Endothelial cell (in vitro differentiated cells): ENCODE measurements at regions not wholly inside any gene's neighbourhood (a gene's known extent, or its start where the extent isn't known, plus 50 kb on each side); places are given as distances from the start of the nearest gene placed in this dataset.

ENCODE experiments used
- DNase-seq: peaks from one replicate; pipeline ENCODE4 v3.0.0; 2021; ENCODE audit warnings: low spot score
- H3K27ac Mint-ChIP-seq: one replicate; pipeline ENCODE4 v1.8.0; 2021; ENCODE audit warnings: mixed read lengths, inconsistent platforms; ENCODE audit not compliant: unreplicated experiment
- H3K27me3 Mint-ChIP-seq: one replicate; pipeline ENCODE4 v1.8.0; 2021; ENCODE audit warnings: mild to moderate bottlenecking, moderate library complexity, mixed read lengths, inconsistent platforms; ENCODE audit not compliant: unreplicated experiment
- H3K36me3 Mint-ChIP-seq: one replicate; pipeline ENCODE4 v1.8.0; 2021; ENCODE audit warnings: mild to moderate bottlenecking, low read depth, mixed read lengths, inconsistent platforms; ENCODE audit not compliant: unreplicated experiment
- H3K4me1 Mint-ChIP-seq: one replicate; pipeline ENCODE4 v1.8.0; 2021; ENCODE audit warnings: mild to moderate bottlenecking, mixed read lengths, inconsistent platforms; ENCODE audit not compliant: unreplicated experiment
- H3K4me3 Mint-ChIP-seq: one replicate; pipeline ENCODE4 v1.8.0; 2021; ENCODE audit warnings: mild to moderate bottlenecking, mixed read lengths, inconsistent platforms; ENCODE audit not compliant: unreplicated experiment
- H3K9me3 Mint-ChIP-seq: one replicate; pipeline ENCODE4 v1.8.0; 2021; ENCODE audit warnings: mixed read lengths, inconsistent platforms; ENCODE audit not compliant: unreplicated experiment
- CTCF ChIP-seq: fragments of 200-600 bp; sonication (generic); IDR thresholded peaks from one replicate; pipeline ENCODE4 v1.5.0; 2021; ENCODE audit warnings: antibody characterized with exemption; ENCODE audit not compliant: unreplicated experiment

- no peak for DNase-seq
- Mint-ChIP-seq H3K9me3 (no peaks in the 10 kb centered on the region), H3K36me3 (peaks cover 9% of the 10 kb centered on the region), H3K27me3 (no peaks in the 10 kb centered on the region), H3K4me3 (no peak overlapping the region), H3K4me1 (peaks cover 12% of the 10 kb centered on the region), H3K27ac (no peak overlapping the region)
- no peak for TF ChIP-seq CTCF
Measured at GRCh38 chr2:206218796-206219499, 55.5 kb upstream of the ZDBF2 start.

GRCh38 chr2:206219957-206220356 is 54.5 kb upstream of the ZDBF2 start:
- Mint-ChIP-seq H3K9me3 (no peaks in the 10 kb centered on the region), H3K27ac (no peak overlapping the region), H3K27me3 (no peaks in the 10 kb centered on the region), H3K36me3 (peaks cover 9% of the 10 kb centered on the region), H3K4me1 (peaks cover 12% of the 10 kb centered on the region), H3K4me3 (no peak overlapping the region)
- no peak for TF ChIP-seq CTCF
- DNase-seq, result no peak

GRCh38 chr2:206220997-206221396 is 53.5 kb upstream of the ZDBF2 start:
- no peak overlapping the region for H3K27ac Mint-ChIP-seq
- H3K9me3 Mint-ChIP-seq, result no peaks in the 10 kb centered on the region
- peaks cover 12% of the 10 kb centered on the region for H3K4me1 Mint-ChIP-seq
- no peak for TF ChIP-seq CTCF
- DNase-seq, result no peak
- H3K36me3 Mint-ChIP-seq, result peaks cover 9% of the 10 kb centered on the region
- H3K27me3 Mint-ChIP-seq, result no peaks in the 10 kb centered on the region
- H3K4me3 Mint-ChIP-seq, result no peak overlapping the region
